Posterior vena cava (tissue), 2 donors: ENCODE measurements at regions not wholly inside any gene's neighbourhood (a gene's known extent, or its start where the extent isn't known, plus 50 kb on each side); places are given as distances from the start of the nearest gene placed in this dataset.
"Not testable (repeated sequence)": the region's sequence is repeated elsewhere in the genome, so short reads cannot be mapped to it uniquely, and the experiment has no call there.

Experiments used
- DNase-seq: peaks from one replicate; pipeline ENCODE4 v3.0.0-alpha.2; 2020; ENCODE audit warnings: low spot score
- intact Hi-C, 2 donors: fragments of 100-400 bp; cut with DNase I; formaldehyde crosslinking; loops; one replicate each; pipeline versions ENCODE4 v1.14.1 to v1.14.2; 2022 to 2023
- donor health status: DM: yes; HTN: yes; CAD: no.
- donor health status: DM: yes; HTN: yes; CAD: no.

DNA sequence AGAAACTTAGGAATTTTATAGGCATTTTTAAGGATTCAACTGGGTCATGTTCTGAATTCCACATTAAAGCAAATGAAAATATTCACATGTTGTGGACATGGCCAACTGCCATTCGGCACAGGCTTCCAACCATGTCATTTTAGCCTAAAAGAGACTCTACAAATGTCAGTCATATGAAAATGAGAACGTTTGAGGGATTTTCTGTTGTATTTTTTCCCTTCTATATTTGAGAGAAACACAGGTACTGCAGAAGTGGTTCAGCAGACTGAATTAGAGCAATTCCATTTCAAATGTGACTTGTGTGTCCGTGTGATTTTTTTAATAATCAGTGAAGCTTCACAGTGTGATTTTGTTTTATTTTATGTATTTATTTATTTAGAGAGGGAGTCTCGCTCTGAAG is 124.3 kb downstream of the TP53TG3F start:
- DNase-seq, intact Hi-C loops: not testable (repeated sequence)

DNA sequence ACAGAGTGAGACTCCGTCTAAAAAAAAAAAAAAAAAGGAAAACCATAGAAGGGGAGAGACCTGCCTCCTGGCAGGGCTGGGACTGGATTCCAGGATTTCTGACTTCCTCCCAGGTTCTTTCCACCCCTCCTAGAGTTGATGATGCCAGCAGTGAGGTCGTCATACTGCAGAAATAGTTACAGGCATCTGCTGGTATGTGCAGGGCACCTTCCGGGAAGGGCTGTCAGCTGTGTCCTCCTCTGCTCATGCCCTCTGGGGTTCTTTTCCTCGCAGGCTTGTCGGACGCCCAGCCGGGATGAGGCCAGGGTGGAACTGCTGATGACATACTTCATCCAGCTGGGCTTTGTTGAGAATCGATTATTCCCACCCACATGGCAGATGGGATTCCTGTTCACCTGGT is 129.2 kb downstream of the TP53TG3F start:
- DNase-seq, intact Hi-C loops: not testable (repeated sequence)

- DNase-seq, result peak; percentile 53
- intact Hi-C loops, result not testable (repeated sequence)
Observed at GRCh38 chr16:33593344-33593743, 133.9 kb downstream of the TP53TG3F start.

DNA sequence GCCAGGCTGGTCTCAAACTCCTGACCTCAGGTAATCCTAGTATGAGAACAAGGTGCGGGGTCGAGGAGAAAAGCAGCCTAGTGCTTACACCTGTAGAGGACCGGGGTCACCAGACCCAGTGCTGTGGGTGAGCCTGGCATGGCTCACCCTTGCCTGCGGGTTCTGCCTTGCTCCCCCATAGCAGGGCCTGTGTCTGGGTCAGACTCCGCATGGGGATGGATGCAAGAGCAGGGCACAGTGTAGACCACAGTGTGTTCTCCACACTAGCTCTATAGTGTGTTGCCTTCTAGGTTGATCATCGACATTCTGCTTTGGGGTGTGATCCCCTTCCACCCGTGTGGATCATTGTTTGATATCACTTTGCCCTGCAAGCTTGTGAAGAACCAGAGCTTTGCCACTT is 135.7 kb downstream of the TP53TG3F start:
- intact Hi-C loops, DNase-seq: not testable (repeated sequence)

- intact Hi-C loops, DNase-seq: not testable (repeated sequence)
Observed at GRCh38 chr16:33601029-33601428, 141.6 kb downstream of the TP53TG3F start.

GRCh38 chr16:33623535-33624077 is 164.2 kb downstream of the TP53TG3F start:
- DNase-seq, intact Hi-C loops: not testable (repeated sequence)

DNA sequence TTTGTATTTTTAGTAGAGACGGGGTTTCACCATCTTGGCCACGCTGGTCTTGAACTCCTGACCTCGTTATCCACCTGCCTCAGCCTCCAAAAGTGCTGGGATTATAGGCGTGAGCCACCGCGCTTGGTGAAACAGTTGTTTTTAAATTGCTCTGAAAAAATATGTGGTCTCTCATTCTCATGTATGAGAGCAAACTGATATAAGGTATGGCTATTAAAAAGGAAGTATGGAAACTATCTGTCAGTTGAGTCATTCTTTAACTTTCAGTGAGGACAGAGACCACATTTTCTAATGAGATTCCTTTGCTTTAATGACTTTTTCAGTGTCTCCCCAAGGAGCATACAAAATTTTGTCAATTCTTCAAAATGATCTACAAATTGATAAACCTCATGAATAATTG is 169.5 kb downstream of the TP53TG3F start:
- intact Hi-C loops, DNase-seq: not testable (repeated sequence)

GRCh38 chr16:33631713-33632112 is 172.3 kb downstream of the TP53TG3F start:
- intact Hi-C loops, DNase-seq: not testable (repeated sequence)

GRCh38 chr16:33634057-33634456 is 174.6 kb downstream of the TP53TG3F start:
- intact Hi-C loops, DNase-seq: not testable (repeated sequence)

DNA sequence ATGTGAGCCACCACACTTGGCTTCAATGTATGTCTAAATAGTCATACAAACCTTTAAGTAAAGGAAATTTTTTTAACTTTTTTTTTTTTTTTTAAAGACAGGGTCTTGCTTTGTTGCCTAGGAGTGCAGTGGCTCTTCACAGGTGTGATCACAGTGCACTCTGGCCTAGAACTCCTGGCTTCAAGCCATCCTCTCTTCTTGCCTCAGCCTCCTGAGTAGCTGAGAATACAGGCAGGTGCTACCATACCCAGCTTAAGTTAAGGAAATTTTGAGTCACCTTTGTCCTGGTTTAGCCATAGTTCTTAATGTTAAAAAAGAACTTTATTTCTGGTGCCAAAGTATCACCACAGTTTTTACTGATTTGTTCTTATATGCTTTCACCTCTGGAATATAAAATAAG is 177.3 kb downstream of the TP53TG3F start:
- DNase-seq, intact Hi-C loops: not testable (repeated sequence)

DNA sequence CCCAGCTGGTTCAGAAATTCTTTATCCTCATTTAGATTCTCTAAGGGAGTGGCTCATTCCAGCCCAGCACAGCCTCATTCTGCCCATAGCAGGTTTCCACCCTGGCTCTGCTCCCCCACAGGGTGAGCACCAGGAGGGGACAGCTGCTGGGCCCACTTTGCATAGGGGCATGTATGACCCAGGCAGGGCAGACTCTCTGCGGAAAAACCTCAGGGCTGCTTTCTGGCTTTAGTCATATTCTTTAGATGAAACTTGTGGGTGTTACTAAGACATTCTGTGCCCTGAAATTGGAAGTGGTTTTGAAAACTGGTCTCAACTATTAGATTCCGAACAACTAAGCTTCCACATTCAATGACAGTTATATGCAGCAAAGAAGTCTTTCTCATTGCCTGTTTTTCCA is 183.9 kb downstream of the TP53TG3F start:
- DNase-seq, intact Hi-C loops: not testable (repeated sequence)

DNA sequence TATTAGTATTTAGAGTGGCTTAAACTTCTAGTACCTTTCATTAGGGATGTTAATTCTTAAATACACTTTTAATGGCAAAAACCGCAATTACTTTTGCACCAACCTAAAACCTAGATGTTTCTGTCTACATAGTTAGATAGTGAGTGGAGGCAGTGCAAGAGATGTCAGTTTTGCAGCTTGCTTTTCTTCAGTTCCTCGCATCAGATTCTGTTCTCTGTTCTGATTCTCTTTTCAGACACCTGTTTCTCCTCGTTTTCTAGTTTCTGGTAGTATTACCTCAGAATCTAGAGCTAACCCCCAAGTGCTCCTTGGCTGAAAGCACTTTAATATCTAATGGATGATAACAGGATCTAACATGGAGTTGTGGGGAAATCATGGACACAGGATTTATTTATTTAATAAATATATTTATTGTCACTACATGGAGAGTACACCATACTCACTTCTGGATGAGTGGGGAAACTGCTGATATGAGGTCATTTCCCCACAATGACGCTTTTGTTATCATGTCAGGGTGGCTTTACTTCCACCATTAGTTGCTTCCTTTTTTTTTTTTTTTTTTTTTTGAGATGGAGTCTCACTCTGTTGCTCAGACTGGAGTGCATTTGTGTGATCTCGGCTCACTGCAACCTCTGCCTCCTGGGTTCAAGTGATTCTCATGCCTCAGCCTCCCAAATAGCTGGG is 184.4 kb downstream of the TP53TG3F start:
- DNase-seq, intact Hi-C loops: not testable (repeated sequence)

DNA sequence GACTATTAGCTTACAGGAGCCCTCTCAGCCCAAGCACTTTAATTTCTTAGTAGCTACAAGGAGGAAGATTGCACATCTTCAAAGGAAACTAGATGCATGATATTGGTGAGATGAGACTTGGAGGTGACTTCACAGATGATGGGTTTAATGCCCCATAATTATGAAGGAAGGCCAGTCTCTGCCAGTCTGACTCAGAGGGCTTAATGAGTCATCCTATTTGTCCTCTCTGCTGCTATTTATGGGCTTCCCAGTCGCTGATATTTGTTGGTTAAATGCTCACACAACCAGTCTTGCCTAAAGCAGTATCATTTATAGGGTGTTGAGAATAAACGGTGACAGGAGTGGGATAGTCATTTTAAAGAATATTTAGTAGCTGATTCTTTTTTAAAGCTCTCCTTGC is 187.0 kb downstream of the TP53TG3F start:
- intact Hi-C loops, result not testable (repeated sequence)

GRCh38 chr16:33655756-33656155 is 196.3 kb downstream of the TP53TG3F start:
- intact Hi-C loops, DNase-seq: not testable (repeated sequence)

More for the DNA sequence above, 187.0 kb downstream of the TP53TG3F start:
- not testable (repeated sequence) for DNase-seq

GRCh38 chr16:33656394-33656793 is 197.0 kb downstream of the TP53TG3F start:
- intact Hi-C loops, DNase-seq: not testable (repeated sequence)

GRCh38 chr16:33657717-33658116 is 198.3 kb downstream of the TP53TG3F start:
- not testable (repeated sequence) for DNase-seq

GRCh38 chr16:33680791-33681190 is 221.4 kb downstream of the TP53TG3F start:
- DNase-seq, intact Hi-C loops: not testable (repeated sequence)

More at GRCh38 chr16:33657717-33658116, 198.3 kb downstream of the TP53TG3F start:
- intact Hi-C loops, result not testable (repeated sequence)

- DNase-seq, intact Hi-C loops: not testable (repeated sequence)
Observed at GRCh38 chr16:33700320-33700719, 240.9 kb downstream of the TP53TG3F start.

DNA sequence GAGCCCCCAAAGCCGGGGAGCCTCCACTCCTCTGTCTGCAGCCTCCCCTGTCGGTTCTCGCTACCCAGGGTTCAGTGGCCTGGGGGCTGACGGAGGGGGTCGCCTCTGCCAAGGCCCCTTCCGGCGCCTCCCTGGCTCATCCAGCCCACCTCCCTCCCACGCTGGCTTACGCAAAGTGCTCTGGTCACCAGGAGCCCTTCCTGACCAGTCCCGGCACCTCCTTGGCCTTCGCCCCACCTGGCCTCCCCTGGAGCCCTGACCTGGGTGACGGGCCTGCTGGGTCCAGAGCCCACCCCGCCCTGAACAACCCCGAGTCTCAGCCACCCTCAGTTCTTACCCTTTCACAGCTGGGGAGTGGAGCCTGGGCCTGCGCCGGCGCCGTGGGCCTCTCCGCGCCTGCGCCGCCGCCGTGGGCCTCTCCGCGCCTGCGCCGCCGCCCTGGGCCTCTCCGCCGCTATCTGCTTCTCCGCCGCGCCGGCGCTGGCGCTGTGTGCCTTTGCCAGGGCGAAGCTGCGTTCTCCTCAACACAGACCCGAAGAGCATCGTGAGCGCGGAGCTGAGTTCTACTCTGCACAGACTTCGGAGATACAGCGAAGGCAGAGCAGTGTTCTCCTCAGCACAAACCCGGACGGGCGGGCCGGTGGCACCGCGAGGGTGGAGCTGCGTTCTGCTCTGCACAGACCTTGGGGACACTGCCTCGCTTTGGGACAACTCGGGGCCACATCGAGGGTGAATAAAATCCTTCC is 247.6 kb downstream of the TP53TG3F start:
- not testable (repeated sequence) for DNase-seq

DNA sequence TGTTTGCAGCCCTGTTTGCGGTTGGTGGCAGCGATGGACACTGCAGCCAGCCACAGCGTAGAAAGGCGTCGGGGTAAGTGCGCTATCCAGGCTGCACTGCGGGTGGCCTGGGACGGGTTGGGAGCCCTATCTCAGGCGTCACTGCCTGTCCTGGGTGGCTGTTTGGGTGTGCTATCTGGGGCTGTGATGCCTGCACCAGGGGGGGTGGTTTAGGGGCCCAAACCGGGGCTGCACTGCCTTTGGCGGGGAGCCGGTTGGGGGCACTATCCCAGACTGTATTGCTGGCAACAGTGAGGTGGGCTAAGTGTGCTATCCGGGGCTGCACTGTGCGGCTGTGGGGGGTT is 248.2 kb downstream of the TP53TG3F start:
- intact Hi-C loops, DNase-seq: not testable (repeated sequence)

More for the DNA sequence above, 247.6 kb downstream of the TP53TG3F start:
- intact Hi-C loops, result not testable (repeated sequence)
